ENCODE measurements at regions not wholly inside any gene's neighbourhood (a gene's known extent, or its start where the extent isn't known, plus 50 kb on each side); places are given as distances from the start of the nearest gene placed in this dataset.

DNA sequence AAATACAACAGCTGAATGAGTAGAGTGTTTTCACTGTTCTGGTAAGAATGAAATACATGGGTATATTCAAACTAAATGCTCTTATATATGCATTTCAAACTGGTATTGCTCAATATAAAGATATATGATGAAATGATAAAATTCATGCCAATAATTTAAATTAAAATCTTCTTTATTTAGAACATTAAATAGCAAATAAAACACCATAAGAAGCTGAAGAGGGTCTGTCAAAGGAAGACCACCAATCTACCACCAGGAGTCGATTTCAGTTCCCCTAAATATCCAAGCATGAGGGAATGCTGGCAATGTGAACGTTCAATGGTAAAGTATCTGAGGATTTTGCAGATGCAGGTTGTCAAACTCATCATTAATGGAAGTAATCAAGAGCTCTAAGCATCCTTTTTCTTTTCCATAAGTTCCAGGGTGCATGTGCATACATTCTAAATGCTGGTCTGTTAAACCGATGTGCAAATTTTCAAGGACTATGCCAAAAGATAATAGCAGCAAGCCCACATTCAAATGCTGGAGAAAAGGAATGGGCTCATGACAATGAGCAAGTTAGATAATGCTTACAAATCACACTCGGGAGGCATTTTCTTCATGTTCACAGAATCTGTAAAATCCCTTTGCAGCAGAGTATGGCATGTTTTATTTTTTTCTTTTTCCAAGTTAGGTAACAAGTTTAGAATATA is 118.8 kb upstream of the MTAP start:
- WGBS, 2 donors = 87 to 89% methylated on average over 4 of the region's 4 CpGs
- Histone ChIP-seq H3K27me3 (no peaks in the 10 kb centered on the region), H3K4me3 (replicated peaks in 1 of 3) (no peak overlapping the region), H3K4me1 (peaks cover 0 to 1% of the 10 kb centered on the region in 2 donors), H3K27ac (no peak overlapping the region), H3K9me3 (no peaks in the 10 kb centered on the region), H3K36me3 (no peaks in the 10 kb centered on the region)
- DNase-seq = no peak
- intact Hi-C loops (cut with DNase I) = no loop called here
- no peak for TF ChIP-seq POLR2A (IDR thresholded peaks at IDR 0.05)
- TF ChIP-seq, protein P1, sequence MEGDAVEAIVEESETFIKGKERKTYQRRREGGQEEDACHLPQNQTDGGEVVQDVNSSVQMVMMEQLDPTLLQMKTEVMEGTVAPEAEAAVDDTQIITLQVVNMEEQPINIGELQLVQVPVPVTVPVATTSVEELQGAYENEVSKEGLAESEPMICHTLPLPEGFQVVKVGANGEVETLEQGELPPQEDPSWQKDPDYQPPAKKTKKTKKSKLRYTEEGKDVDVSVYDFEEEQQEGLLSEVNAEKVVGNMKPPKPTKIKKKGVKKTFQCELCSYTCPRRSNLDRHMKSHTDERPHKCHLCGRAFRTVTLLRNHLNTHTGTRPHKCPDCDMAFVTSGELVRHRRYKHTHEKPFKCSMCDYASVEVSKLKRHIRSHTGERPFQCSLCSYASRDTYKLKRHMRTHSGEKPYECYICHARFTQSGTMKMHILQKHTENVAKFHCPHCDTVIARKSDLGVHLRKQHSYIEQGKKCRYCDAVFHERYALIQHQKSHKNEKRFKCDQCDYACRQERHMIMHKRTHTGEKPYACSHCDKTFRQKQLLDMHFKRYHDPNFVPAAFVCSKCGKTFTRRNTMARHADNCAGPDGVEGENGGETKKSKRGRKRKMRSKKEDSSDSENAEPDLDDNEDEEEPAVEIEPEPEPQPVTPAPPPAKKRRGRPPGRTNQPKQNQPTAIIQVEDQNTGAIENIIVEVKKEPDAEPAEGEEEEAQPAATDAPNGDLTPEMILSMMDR (IDR thresholded peaks at IDR 0.05) = no peak

DNA sequence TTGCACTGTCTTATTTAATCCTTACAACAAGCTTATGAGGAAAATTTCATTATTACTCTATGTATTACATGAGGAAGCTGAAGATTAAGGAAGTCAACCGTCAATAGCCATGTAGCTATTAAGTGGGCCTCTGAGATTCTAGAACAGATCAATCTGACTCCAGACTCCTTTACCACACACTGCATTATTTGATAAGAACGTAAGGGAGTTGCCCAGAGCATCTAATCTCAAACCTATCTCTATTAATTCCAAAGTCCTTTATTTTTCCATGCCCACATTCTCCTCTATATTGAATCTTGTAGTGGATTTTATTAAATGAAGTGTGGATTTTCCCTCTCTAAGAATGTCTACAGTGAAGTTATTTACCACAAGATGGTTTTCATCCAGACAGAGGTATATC is 118.2 kb upstream of the MTAP start:
- 84 to 99% methylated on average over 2 of the region's 2 CpGs for WGBS, 2 donors
- DNase-seq = no peak
- no peak overlapping the region for H3K4me3 ChIP-seq (replicated peaks in 1 of 3)
- H3K27ac ChIP-seq = no peak overlapping the region
- intact Hi-C loops (cut with DNase I) = no loop called here
- TF ChIP-seq, protein P1 (IDR thresholded peaks at IDR 0.05) = no peak
- TF ChIP-seq POLR2A (IDR thresholded peaks at IDR 0.05) = no peak
- H3K9me3 ChIP-seq = no peaks in the 10 kb centered on the region
- peaks cover 0 to 3% of the 10 kb centered on the region in 2 donors for H3K4me1 ChIP-seq
- no peaks in the 10 kb centered on the region for H3K27me3 ChIP-seq
- no peaks in the 10 kb centered on the region for H3K36me3 ChIP-seq

DNA sequence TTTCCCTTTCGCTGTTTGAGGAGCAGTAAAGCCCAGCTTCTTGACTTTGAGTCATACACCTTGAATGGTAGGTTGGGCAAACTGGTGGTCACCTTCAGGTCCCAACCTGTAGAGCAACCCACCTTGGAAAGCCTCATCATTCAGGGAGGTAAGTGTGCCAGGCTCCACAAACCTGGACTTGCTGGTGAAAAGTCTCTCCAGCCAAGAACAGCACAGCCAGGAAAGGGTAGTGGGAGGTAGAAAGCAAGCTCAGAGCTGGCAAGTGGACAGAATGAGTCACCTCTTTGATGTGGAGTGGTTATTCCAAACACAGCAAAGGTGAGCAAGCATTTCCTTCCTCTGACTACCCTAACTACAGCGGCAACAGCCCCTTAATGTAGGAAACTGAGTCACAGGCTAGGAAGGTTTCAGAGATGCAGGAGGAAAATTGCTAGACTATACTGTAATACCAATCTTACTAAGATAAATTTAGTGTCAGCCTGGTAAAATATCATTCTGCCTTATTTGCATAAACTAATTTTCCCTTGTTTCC is 117.5 kb upstream of the MTAP start:
- peak; percentile 63 for DNase-seq
- Histone ChIP-seq H3K27me3 (no peaks in the 10 kb centered on the region), H3K36me3 (no peaks in the 10 kb centered on the region), H3K4me3 (replicated peaks in 1 of 3) (no peak overlapping the region), H3K9me3 (no peaks in the 10 kb centered on the region), H3K4me1 (peaks cover 0 to 3% of the 10 kb centered on the region in 2 donors), H3K27ac (no peak overlapping the region)
- intact Hi-C loops (cut with DNase I) = no loop called here
- WGBS, 2 donors = 52 to 58% methylated on average over 2 of the region's 2 CpGs
- TF ChIP-seq, protein P1 (IDR thresholded peaks at IDR 0.05) = no peak
- no peak for TF ChIP-seq POLR2A (IDR thresholded peaks at IDR 0.05)

DNA sequence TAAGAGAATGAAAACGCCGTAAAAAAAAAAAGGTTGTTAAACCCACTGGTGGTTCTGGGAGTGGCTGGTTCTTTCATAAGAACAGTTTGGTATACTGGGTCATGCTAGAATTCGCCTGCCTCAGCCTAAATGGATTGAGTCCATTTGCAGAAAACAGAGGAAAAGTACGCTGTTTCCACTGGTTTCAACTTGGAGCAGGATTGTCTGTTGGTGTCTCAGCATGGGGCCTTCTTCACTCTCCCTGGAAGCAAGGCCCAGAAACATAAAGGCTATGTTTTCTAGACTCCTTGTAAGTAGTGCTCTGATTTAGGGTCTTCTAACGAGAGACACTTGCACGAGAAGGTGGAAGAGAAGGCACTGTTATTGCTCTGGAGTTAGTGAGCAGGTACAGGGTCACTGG is 116.9 kb upstream of the MTAP start:
- no peak for DNase-seq
- intact Hi-C loops (cut with DNase I) = no loop called here
- Histone ChIP-seq H3K27ac (no peak overlapping the region), H3K4me1 (peaks cover 0 to 3% of the 10 kb centered on the region in 2 donors), H3K4me3 (replicated peaks in 1 of 3) (no peak overlapping the region), H3K36me3 (no peaks in the 10 kb centered on the region), H3K9me3 (no peaks in the 10 kb centered on the region), H3K27me3 (no peaks in the 10 kb centered on the region)
- TF ChIP-seq POLR2A (IDR thresholded peaks at IDR 0.05) = no peak
- TF ChIP-seq, protein P1 (IDR thresholded peaks at IDR 0.05) = no peak
- 93 to 95% methylated on average over 6 of the region's 6 CpGs for WGBS, 2 donors

DNA sequence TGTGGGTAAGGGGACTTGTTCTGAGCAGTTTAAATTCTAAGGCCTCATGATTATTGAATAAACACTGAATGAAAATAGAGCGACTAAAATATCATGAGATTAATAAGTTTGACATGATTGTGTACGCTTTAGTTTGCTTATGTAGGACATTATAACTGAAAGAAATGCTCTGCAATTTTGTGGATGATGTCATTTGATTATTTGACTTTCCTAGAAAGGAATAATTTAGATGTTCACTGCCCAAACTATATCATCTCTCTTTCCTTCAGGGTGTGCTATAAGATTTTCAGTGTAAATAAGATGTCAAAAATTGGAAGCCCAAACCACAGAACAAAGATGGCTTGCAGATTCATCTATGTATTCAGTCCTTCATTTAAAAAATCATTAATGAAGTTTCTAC is 115.7 kb upstream of the MTAP start:
- WGBS, 2 donors = 89 to 97% methylated on average over 2 of the region's 2 CpGs
- H3K36me3 ChIP-seq = no peaks in the 10 kb centered on the region
- TF ChIP-seq, protein P1 (IDR thresholded peaks at IDR 0.05) = no peak
- no peak for TF ChIP-seq POLR2A (IDR thresholded peaks at IDR 0.05)
- peaks cover 0 to 3% of the 10 kb centered on the region in 2 donors for H3K4me1 ChIP-seq
- intact Hi-C loops (cut with DNase I) = no loop called here
- no peaks in the 10 kb centered on the region for H3K9me3 ChIP-seq
- no peak for DNase-seq
- no peaks in the 10 kb centered on the region for H3K27me3 ChIP-seq
- H3K4me3 ChIP-seq (replicated peaks in 1 of 3) = no peak overlapping the region
- H3K27ac ChIP-seq = no peak overlapping the region
